ENCODE measurements at regions not wholly inside any gene's neighbourhood (a gene's known extent, or its start where the extent isn't known, plus 50 kb on each side); places are given as distances from the start of the nearest gene placed in this dataset.

DNA sequence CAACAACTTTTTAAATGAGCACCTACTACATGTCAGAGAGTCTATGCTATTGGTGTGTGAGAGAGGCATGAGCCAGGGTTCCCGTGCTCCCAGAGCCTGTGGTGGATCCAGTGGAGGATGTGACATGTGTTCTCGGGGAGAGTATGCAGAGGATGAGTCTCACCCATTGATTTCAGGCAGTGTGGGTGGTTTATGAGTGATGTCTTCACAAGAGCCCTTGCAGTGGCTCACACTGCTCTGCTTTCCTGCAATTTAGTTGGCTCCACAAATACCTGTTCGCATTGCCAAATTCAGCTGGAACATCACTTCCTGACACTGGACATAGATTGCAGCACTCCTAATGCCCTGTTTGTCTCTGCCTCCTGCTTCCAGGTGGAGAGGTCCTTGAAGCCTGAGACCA, 243.6 kb upstream of the CXCR4 start:
- Histone ChIP-seq H3K9ac (ENCODE audit: insufficient read depth, low read length) (no peak overlapping the region), H3K4me3 (replicated peaks in 1 of 4; ENCODE audit: control extremely low read depth in 1 of 4, insufficient read depth in 1 of 4, low read depth in 3 of 4, low read length in 4 of 4) (no peak overlapping the region), H3K9me3 (ENCODE audit: control insufficient read depth, insufficient read depth, low read depth, low read length) (no peaks in the 10 kb centered on the region), H2AFZ (ENCODE audit: low read length) (no peak overlapping the region), H4K20me1 (ENCODE audit: control insufficient read depth, extremely low read depth, insufficient read depth, low read length) (no peaks in the 10 kb centered on the region), H3K79me2 (ENCODE audit: control insufficient read depth, insufficient read depth, low read length) (no peaks in the 10 kb centered on the region), H3K27ac (ENCODE audit: insufficient read depth, low read length) (no peak overlapping the region), H3K4me1 (ENCODE audit: control insufficient read depth, extremely low read depth, insufficient read depth, low read length) (no peaks in the 10 kb centered on the region), H3K4me2 (ENCODE audit: extremely low read depth, insufficient read depth, low read length) (no peak overlapping the region), H3K27me3 (ENCODE audit: control insufficient read depth, insufficient read depth, low read length) (no peaks in the 10 kb centered on the region), H3K36me3 (ENCODE audit: control insufficient read depth, insufficient read depth, low read length) (no peaks in the 10 kb centered on the region)
- TF ChIP-seq, protein P1, sequence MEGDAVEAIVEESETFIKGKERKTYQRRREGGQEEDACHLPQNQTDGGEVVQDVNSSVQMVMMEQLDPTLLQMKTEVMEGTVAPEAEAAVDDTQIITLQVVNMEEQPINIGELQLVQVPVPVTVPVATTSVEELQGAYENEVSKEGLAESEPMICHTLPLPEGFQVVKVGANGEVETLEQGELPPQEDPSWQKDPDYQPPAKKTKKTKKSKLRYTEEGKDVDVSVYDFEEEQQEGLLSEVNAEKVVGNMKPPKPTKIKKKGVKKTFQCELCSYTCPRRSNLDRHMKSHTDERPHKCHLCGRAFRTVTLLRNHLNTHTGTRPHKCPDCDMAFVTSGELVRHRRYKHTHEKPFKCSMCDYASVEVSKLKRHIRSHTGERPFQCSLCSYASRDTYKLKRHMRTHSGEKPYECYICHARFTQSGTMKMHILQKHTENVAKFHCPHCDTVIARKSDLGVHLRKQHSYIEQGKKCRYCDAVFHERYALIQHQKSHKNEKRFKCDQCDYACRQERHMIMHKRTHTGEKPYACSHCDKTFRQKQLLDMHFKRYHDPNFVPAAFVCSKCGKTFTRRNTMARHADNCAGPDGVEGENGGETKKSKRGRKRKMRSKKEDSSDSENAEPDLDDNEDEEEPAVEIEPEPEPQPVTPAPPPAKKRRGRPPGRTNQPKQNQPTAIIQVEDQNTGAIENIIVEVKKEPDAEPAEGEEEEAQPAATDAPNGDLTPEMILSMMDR (conservative IDR thresholded peaks at IDR 0.05 in 1 of 2, IDR thresholded peaks at IDR 0.05 in 1 of 2; ENCODE audit: low read depth in 1 of 2, low read length in 2 of 2), result no peak
- no peak for TF ChIP-seq EZH2 (IDR thresholded peaks at IDR 0.05; ENCODE audit: low read length, missing control alignments)
- DNase-seq (ENCODE audit: low read depth in 2 of 2), result no peak

DNA sequence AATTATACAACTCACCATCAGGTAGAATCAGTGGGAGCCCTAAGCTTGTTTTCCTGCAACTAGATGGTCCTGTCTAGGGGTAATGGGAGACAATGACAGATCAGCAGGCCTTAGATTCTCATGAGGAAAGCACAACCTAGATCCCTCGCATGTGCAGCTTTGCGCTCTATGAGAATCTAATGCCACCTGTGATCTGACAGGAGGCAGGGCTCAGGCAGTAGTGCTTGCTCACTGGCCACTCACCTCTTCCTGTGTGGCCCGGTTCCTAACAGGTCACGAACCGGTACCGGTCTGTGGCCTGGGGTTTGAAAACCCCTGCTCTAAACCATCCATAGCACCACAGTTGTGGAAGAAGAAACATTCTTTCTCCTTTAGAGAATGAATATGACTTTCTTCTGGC, 242.8 kb upstream of the CXCR4 start:
- Histone ChIP-seq H3K9ac (ENCODE audit: insufficient read depth, low read length) (no peak overlapping the region), H3K27me3 (ENCODE audit: control insufficient read depth, insufficient read depth, low read length) (no peaks in the 10 kb centered on the region), H2AFZ (ENCODE audit: low read length) (no peak overlapping the region), H3K4me2 (ENCODE audit: extremely low read depth, insufficient read depth, low read length) (no peak overlapping the region), H3K4me1 (ENCODE audit: control insufficient read depth, extremely low read depth, insufficient read depth, low read length) (no peaks in the 10 kb centered on the region), H4K20me1 (ENCODE audit: control insufficient read depth, extremely low read depth, insufficient read depth, low read length) (no peaks in the 10 kb centered on the region), H3K27ac (ENCODE audit: insufficient read depth, low read length) (no peak overlapping the region), H3K9me3 (ENCODE audit: control insufficient read depth, insufficient read depth, low read depth, low read length) (no peaks in the 10 kb centered on the region), H3K4me3 (replicated peaks in 1 of 4; ENCODE audit: control extremely low read depth in 1 of 4, insufficient read depth in 1 of 4, low read depth in 3 of 4, low read length in 4 of 4) (no peak overlapping the region), H3K79me2 (ENCODE audit: control insufficient read depth, insufficient read depth, low read length) (no peaks in the 10 kb centered on the region), H3K36me3 (ENCODE audit: control insufficient read depth, insufficient read depth, low read length) (no peaks in the 10 kb centered on the region)
- TF ChIP-seq, protein P1 (conservative IDR thresholded peaks at IDR 0.05 in 1 of 2, IDR thresholded peaks at IDR 0.05 in 1 of 2; ENCODE audit: low read depth in 1 of 2, low read length in 2 of 2), result no peak
- no peak for TF ChIP-seq EZH2 (IDR thresholded peaks at IDR 0.05; ENCODE audit: low read length, missing control alignments)
- DNase-seq (ENCODE audit: low read depth in 2 of 2), result no peak

DNA sequence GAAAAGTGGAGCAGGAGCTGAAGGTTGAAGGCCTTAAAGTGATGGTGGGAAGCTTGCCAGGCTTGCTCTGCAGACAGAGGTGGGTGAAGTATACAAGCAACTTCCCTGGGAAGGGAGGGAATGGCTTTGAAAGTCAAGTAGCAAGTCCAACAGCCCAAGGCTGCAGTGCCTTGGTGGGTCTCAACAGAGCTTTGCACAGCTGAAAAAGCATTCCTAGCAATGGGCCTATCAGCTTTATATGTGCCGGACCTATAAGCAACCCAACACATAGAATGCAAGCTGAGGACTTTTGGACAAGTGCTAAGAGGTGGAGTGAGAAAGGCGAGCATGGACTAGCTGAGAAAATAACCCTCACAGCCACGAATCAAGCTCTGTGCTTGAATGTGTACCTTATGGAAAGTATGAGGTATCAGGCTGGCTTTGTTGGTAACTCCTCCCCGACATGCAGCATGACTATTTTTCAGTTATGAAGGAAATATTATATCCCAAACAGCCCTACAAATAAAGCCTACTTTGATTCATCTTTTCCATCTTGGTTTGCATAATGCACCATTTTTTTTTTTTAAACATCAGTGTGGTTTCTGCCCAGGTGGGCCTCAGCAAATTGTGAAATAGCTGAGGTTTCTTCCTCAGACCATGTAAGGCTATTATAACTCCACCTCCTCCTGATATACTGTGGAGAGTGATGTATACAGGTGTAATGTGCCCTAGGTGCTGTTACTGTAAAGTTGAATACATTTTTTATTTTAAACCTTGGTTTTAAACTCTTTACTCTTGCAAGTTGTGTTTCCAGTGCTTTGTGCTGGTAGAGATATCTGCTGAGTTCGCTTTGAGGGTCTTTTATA, 241.4 kb upstream of the CXCR4 start:
- Histone ChIP-seq H3K4me2 (ENCODE audit: extremely low read depth, insufficient read depth, low read length) (no peak overlapping the region), H4K20me1 (ENCODE audit: control insufficient read depth, extremely low read depth, insufficient read depth, low read length) (no peaks in the 10 kb centered on the region), H2AFZ (ENCODE audit: low read length) (no peak overlapping the region), H3K36me3 (ENCODE audit: control insufficient read depth, insufficient read depth, low read length) (no peaks in the 10 kb centered on the region), H3K4me3 (replicated peaks in 1 of 4; ENCODE audit: control extremely low read depth in 1 of 4, insufficient read depth in 1 of 4, low read depth in 3 of 4, low read length in 4 of 4) (no peak overlapping the region), H3K27me3 (ENCODE audit: control insufficient read depth, insufficient read depth, low read length) (no peaks in the 10 kb centered on the region), H3K27ac (ENCODE audit: insufficient read depth, low read length) (no peak overlapping the region), H3K9ac (ENCODE audit: insufficient read depth, low read length) (no peak overlapping the region), H3K9me3 (ENCODE audit: control insufficient read depth, insufficient read depth, low read depth, low read length) (no peaks in the 10 kb centered on the region), H3K4me1 (ENCODE audit: control insufficient read depth, extremely low read depth, insufficient read depth, low read length) (no peaks in the 10 kb centered on the region), H3K79me2 (ENCODE audit: control insufficient read depth, insufficient read depth, low read length) (no peaks in the 10 kb centered on the region)
- TF ChIP-seq EZH2 (IDR thresholded peaks at IDR 0.05; ENCODE audit: low read length, missing control alignments), result no peak
- TF ChIP-seq, protein P1 (conservative IDR thresholded peaks at IDR 0.05 in 1 of 2, IDR thresholded peaks at IDR 0.05 in 1 of 2; ENCODE audit: low read depth in 1 of 2, low read length in 2 of 2), result no peak
- no peak for DNase-seq (ENCODE audit: low read depth in 2 of 2)
